Endothelial cell of umbilical vein (primary cell): ENCODE measurements at regions not wholly inside any gene's neighbourhood (a gene's known extent, or its start where the extent isn't known, plus 50 kb on each side); places are given as distances from the start of the nearest gene placed in this dataset.

Source experiments
- BruUV-seq: library from RNA; stranded (reverse); fragments of 400-500 nt; replicated peaks from 2 replicates; lab custom pipeline; 2021; lab: Mats Ljungman, UMichigan
- CTCF ChIA-PET: fragments of 300-600, 350-600 bp; sonication (Branson Sonifier 250); formaldehyde crosslinking; loops from one replicate; lab custom pipeline; 2021; ENCODE audit warnings: antibody characterized with exemption, inconsistent platforms; lab: Charles Lee
- POLR2A ChIA-PET: fragments of 300-600, 350-600 bp; sonication (Branson Sonifier 250); formaldehyde crosslinking; loops from one replicate; lab custom pipeline; 2021; ENCODE audit warnings: antibody characterized with exemption, inconsistent platforms; lab: Charles Lee
- DNase-seq: peaks from one replicate; pipeline ENCODE4 v3.0.0-alpha.2; 2011; ENCODE audit warnings: low read depth, low spot score
- FAIRE-seq: peaks from 2 replicates; lab custom pipeline; 2011; peaks lifted over from hg19 to GRCh38; lab: Jason Lieb, UNC
- H2AFZ ChIP-seq: 2 replicates; pipeline ENCODE4 v1.6.0; 2012; ENCODE audit warnings: low read depth, low read length, control low read depth, inconsistent platforms
- H3K27ac ChIP-seq: 2 replicates; pipeline ENCODE4 v1.5.1; 2011; ENCODE audit warnings: low read depth, mild to moderate bottlenecking, control low read depth, low read length, moderate library complexity; ENCODE audit not compliant: insufficient read depth
- H3K27me3 ChIP-seq, 2 experiments: 2 replicates each; pipeline versions ENCODE4 v1.6.0 to v1.6.1; 2011; ENCODE audit warnings: low read length in 2 of 2, mixed read lengths in 1 of 2; ENCODE audit not compliant: control insufficient read depth in 2 of 2, insufficient read depth in 2 of 2
- H3K36me3 ChIP-seq, 2 experiments: 2 replicates in 1 of 2; 3 replicates in 1 of 2; pipeline ENCODE4 v1.5.1; 2011; ENCODE audit warnings: low read length in 2 of 2, mild to moderate bottlenecking in 1 of 2, moderate library complexity in 1 of 2; ENCODE audit not compliant: control insufficient read depth in 2 of 2, insufficient read depth in 2 of 2; ENCODE audit errors: extremely low read depth in 1 of 2
- H3K4me1 ChIP-seq: 3 replicates; pipeline ENCODE4 v1.5.1; 2011; ENCODE audit warnings: mild to moderate bottlenecking, low read length; ENCODE audit not compliant: control insufficient read depth, insufficient read depth; ENCODE audit errors: extremely low read depth
- H3K4me2 ChIP-seq: 2 replicates; pipeline ENCODE4 v1.6.1; 2011; ENCODE audit warnings: low read length, control low read depth, mixed read lengths; ENCODE audit not compliant: insufficient read depth
- H3K4me3 ChIP-seq, 3 experiments: fragments of 200-600 bp in 1 of 3; sonication (generic), shearing (Covaris generic) in 1 of 3; replicated peaks in 1 of 3; 2 replicates each; pipeline ENCODE4 v1.5.1; 2011 to 2016; ENCODE audit warnings: control low read depth in 3 of 3, low read length in 3 of 3, mild to moderate bottlenecking in 2 of 3, inconsistent platforms in 1 of 3, low read depth in 1 of 3, moderate library complexity in 1 of 3; ENCODE audit not compliant: insufficient read depth in 1 of 3
- H3K79me2 ChIP-seq: 2 replicates; pipeline ENCODE4 v1.6.0; 2012; ENCODE audit warnings: low read length, inconsistent platforms; ENCODE audit not compliant: control insufficient read depth, insufficient read depth
- H3K9ac ChIP-seq: replicated peaks from 2 replicates; pipeline ENCODE3; 2011; ENCODE audit warnings: low read length, control low read depth; ENCODE audit not compliant: insufficient read depth; ENCODE audit errors: extremely low read depth
- H3K9me1 ChIP-seq: replicated peaks from 3 replicates; pipeline ENCODE4 v1.6.0; 2011; ENCODE audit warnings: mild to moderate bottlenecking, low read length; ENCODE audit not compliant: control insufficient read depth, insufficient read depth; ENCODE audit errors: extremely low read depth
- H3K9me3 ChIP-seq: replicated peaks from 2 replicates; pipeline ENCODE4 v1.5.1; 2012; ENCODE audit warnings: low read length, inconsistent platforms; ENCODE audit not compliant: control insufficient read depth, insufficient read depth
- H4K20me1 ChIP-seq: replicated peaks from 2 replicates; pipeline ENCODE3; 2011; ENCODE audit warnings: mild to moderate bottlenecking, low read length; ENCODE audit not compliant: control insufficient read depth, insufficient read depth; ENCODE audit errors: extremely low read depth
- CTCF ChIP-seq, 2 donors: IDR thresholded peaks; 1 replicate in 1 of 2; 2 replicates in 1 of 2; pipeline ENCODE4 v1.5.1; 2011; ENCODE audit warnings: low read length in 2 of 2, mild to moderate bottlenecking in 2 of 2, moderate library complexity in 2 of 2, control low read depth in 1 of 2, inconsistent platforms in 1 of 2, low read depth in 1 of 2; ENCODE audit not compliant: insufficient read depth in 1 of 2; ENCODE audit errors: extremely low read depth in 1 of 2
- EZH2 ChIP-seq: IDR thresholded peaks from 2 replicates; pipeline ENCODE4 v1.6.1; 2012; ENCODE audit warnings: borderline replicate concordance, low read depth, mild to moderate bottlenecking, moderate library complexity, low read length, inconsistent platforms; ENCODE audit not compliant: severe bottlenecking
- FOS ChIP-seq: IDR thresholded peaks from 2 replicates; pipeline ENCODE4 v1.6.1; 2011; ENCODE audit warnings: mild to moderate bottlenecking, low read length, moderate library complexity, borderline replicate concordance; ENCODE audit not compliant: insufficient read depth
- GATA2 ChIP-seq: IDR thresholded peaks from 2 replicates; pipeline ENCODE4 v1.7.0; 2011; ENCODE audit warnings: low read depth, mild to moderate bottlenecking, moderate library complexity, mixed read lengths, low read length; ENCODE audit not compliant: insufficient read length, insufficient read depth
- JUN ChIP-seq: IDR thresholded peaks from 2 replicates; pipeline ENCODE4 v1.6.1; 2011; ENCODE audit warnings: borderline replicate concordance, low read depth; ENCODE audit not compliant: insufficient read length, insufficient read depth
- MAX ChIP-seq: IDR thresholded peaks from 2 replicates; pipeline ENCODE4 v1.6.1; 2011; ENCODE audit not compliant: insufficient read depth, insufficient read length
- MYC ChIP-seq: IDR thresholded peaks from one replicate; pipeline ENCODE4 v1.6.1; 2011; ENCODE audit warnings: mild to moderate bottlenecking, low read depth, low read length
- POLR2A ChIP-seq: IDR thresholded peaks from 2 replicates; pipeline ENCODE4 v1.6.1; 2012; ENCODE audit warnings: low read depth, mild to moderate bottlenecking, control low read depth, low read length
- POLR2AphosphoS5 ChIP-seq: IDR thresholded peaks from 2 replicates; pipeline ENCODE4 v1.6.1; 2012; ENCODE audit warnings: low read depth, mild to moderate bottlenecking, control low read depth, low read length, moderate library complexity; ENCODE audit not compliant: insufficient read depth
- dilution Hi-C: fragments of 300-500 bp; cut with MboI; formaldehyde crosslinking; loops from one replicate; pipeline ENCODE4 v1.15.0; 2019; ENCODE audit warnings: low sequenced_read_pairs; ENCODE audit not compliant: extremely low pct_ligation_motif_present
- intact Hi-C: fragments of 100-400 bp; cut with micrococcal nuclease; formaldehyde crosslinking; loops from one replicate; pipeline ENCODE4 v1.10.0; 2022

- Histone ChIP-seq H3K9me3 (no peaks in the 10 kb centered on the region), H3K36me3 (no peaks in the 10 kb centered on the region), H3K4me1 (peaks cover 26% of the 10 kb centered on the region), H3K9me1 (no peaks in the 10 kb centered on the region), H3K79me2 (no peaks in the 10 kb centered on the region), H3K9ac (no peak overlapping the region), H3K27ac (peak overlapping the region; percentile 29), H3K4me3 (no peak overlapping the region), H3K27me3 (no peaks in the 10 kb centered on the region), H3K4me2 (peak overlapping the region; percentile 19), H2AFZ (no peak overlapping the region), H4K20me1 (no peaks in the 10 kb centered on the region)
- ChIA-PET POLR2A (no interaction called here), CTCF (interaction anchor here (0.6 to 1.0 kb wide), 3 partner anchors 12 to 139 kb away, joined by 3 to 4 read pairs (median 3); no protein-coding TSS in a partner anchor)
- DNase-seq (peak; percentile 76), FAIRE-seq (peak; percentile 96)
- TF ChIP-seq MAX, result no peak
- no peak for TF ChIP-seq POLR2A
- no peak for TF ChIP-seq EZH2
- TF ChIP-seq MYC, result no peak
- no peak for TF ChIP-seq CTCF (IDR thresholded peaks at IDR 0.05; ENCODE audit: extremely low read depth in 1 of 2, insufficient read depth in 1 of 2, low read depth in 1 of 2, low read length in 2 of 2)
- peak; percentile 44 for TF ChIP-seq JUN
- no peak for TF ChIP-seq POLR2AphosphoS5
- TF ChIP-seq GATA2, result peak; percentile 51
- TF ChIP-seq FOS, result peak; percentile 85
- no TSS peak for BruUV-seq
- intact Hi-C loops, result no loop called here
- dilution Hi-C loops, result no loop called here
Observed at GRCh38 chr14:54189748-54190354, 207.0 kb upstream of the CDKN3 start.
